Spleen (tissue), 11 donors: ENCODE measurements at regions not wholly inside any gene's neighbourhood (a gene's known extent, or its start where the extent isn't known, plus 50 kb on each side); places are given as distances from the start of the nearest gene placed in this dataset.

Source experiments
- DNase-seq: peaks from one replicate; pipeline ENCODE4 v3.0.0-alpha.2; 2020
- H3K27ac ChIP-seq, 8 donors: fragments of 200-600 bp; sonication (generic) in 7 of 8; 1 replicate in 4 of 8; 2 replicates in 4 of 8; pipeline versions ENCODE4 v1.5.0 to v1.8.0; 2016 to 2021; ENCODE audit warnings: inconsistent platforms in 4 of 8, mild to moderate bottlenecking in 4 of 8, moderate library complexity in 1 of 8
- H3K27me3 ChIP-seq, 7 donors: fragments of 200-600 bp; sonication (generic) in 6 of 7; replicated peaks in 1 of 7; 1 replicate in 4 of 7; 2 replicates in 3 of 7; pipeline versions ENCODE4 v1.5.0 to v1.8.0; 2016 to 2021; ENCODE audit warnings: inconsistent platforms in 3 of 7, mild to moderate bottlenecking in 1 of 7
- H3K36me3 ChIP-seq, 6 donors: fragments of 200-600 bp; sonication (generic) in 5 of 6; 1 replicate in 4 of 6; 2 replicates in 2 of 6; pipeline versions ENCODE4 v1.5.0 to v1.8.0; 2016 to 2021; ENCODE audit warnings: inconsistent platforms in 2 of 6
- H3K4me1 ChIP-seq, 6 donors: fragments of 200-600 bp; sonication (generic) in 5 of 6; 1 replicate in 3 of 6; 2 replicates in 3 of 6; pipeline versions ENCODE4 v1.5.0 to v1.8.0; 2016 to 2021; ENCODE audit warnings: inconsistent platforms in 3 of 6
- H3K4me3 ChIP-seq, 8 donors: fragments of 200-600 bp; sonication (generic) in 7 of 8; 1 replicate in 4 of 8; 2 replicates in 4 of 8; pipeline versions ENCODE4 v1.5.0 to v1.8.0; 2016 to 2021; ENCODE audit warnings: inconsistent platforms in 4 of 8, mild to moderate bottlenecking in 4 of 8, moderate library complexity in 2 of 8
- H3K9me3 ChIP-seq, 8 donors: fragments of 200-600 bp; sonication (generic) in 7 of 8; 1 replicate in 4 of 8; 2 replicates in 4 of 8; pipeline versions ENCODE4 v1.5.0 to v1.8.0; 2016 to 2021; ENCODE audit warnings: inconsistent platforms in 4 of 8
- CTCF ChIP-seq, 11 experiments: fragments of 200-600 bp in 7 of 11; fragments of 450-650 bp in 4 of 11; sonication (generic) in 4 of 11; IDR thresholded peaks in 8 of 11; conservative IDR thresholded peaks in 3 of 11; 1 replicate in 7 of 11; 2 replicates in 4 of 11; pipeline versions ENCODE4 v1.4.0 to v1.8.0; 2016 to 2021; ENCODE audit warnings: antibody characterized with exemption in 11 of 11, inconsistent platforms in 4 of 11, mild to moderate bottlenecking in 1 of 11
- POLR2A ChIP-seq, 3 donors: fragments of 450-650 bp; IDR thresholded peaks; one replicate each; pipeline ENCODE4 v1.5.1; 2017; ENCODE audit warnings: antibody characterized with exemption in 3 of 3, mild to moderate bottlenecking in 1 of 3
- POLR2AphosphoS5 ChIP-seq, 3 donors: sonication (generic); formaldehyde crosslinking; IDR thresholded peaks; one replicate each; pipeline ENCODE4 v1.5.1; 2017; ENCODE audit warnings: antibody characterized with exemption in 3 of 3
- WGBS, 5 donors: extraction: QIAGEN DNeasy Blood & Tissue Kit in 3 of 5; methylation state at CpG; one replicate each; pipeline versions ENCODE4 v1.1.5 to v1.1.7; 2013 to 2018; 5-methylcytosine and 5-hydroxymethylcytosine counted together
- intact Hi-C: fragments of 100-400 bp; cut with DNase I; formaldehyde crosslinking; loops from one replicate; pipeline ENCODE4 v1.15.0; 2023; ENCODE audit warnings: low total_unique reads
- donor health status: healthy with polysubstance abuse.
- donor health status: DM: no; HTN: no; CAD: no; lungs with moderate emphysema.
- donor health status: DM: no; HTN: no; CAD: no.
- donor health status: Bipolar disorder and iron deficiency.
- donor health status: healthy.
- donor health status: DM: no; HTN: no; CAD: no.
- donor health status: DM: yes; HTN: yes; CAD: no.

DNA sequence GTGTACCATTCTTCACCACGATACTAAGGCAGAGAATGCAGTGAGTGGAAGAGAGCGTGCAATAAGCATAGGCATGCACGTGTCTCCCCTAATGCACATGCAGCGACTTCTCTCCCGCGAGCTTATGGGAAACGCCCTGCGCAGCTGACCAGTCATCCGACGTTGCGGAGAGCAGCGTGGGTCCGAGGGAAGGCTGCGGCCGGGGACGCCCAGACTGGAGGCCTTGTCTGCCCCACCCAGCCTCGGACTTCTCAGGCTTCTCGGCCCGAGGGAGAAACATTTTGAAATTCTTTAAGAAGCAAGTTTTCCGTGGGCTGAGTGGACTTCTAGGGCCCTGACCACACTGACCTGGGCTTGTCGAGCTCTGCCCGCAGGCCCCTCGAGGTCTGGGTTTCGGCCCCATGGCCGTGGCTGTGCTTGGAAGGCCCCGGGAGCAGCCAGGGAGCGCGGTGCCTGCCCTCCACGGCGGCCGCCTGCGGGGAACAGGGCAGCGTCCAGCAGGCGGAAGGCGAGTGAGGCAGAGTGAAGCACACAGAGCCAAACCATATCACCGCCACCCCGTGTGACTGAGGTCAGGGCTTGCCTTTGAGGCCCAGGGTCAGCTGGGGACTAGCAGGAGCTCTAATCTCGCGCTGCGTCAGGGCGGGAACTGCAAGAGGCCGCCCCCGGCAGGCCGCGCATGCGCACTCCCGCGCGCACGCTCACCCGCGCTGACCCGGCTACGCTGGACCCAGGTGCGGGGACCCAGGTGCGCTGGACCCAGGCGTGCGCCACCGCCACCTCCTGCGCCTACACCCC lies 60.0 kb upstream of the IRX1 start:
- Histone ChIP-seq H3K4me3 (no peak overlapping the region), H3K27ac (no peak overlapping the region), H3K27me3 (no peaks in the 10 kb centered on the region), H3K36me3 (no peaks in the 10 kb centered on the region), H3K4me1 (no peaks in the 10 kb centered on the region), H3K9me3 (peaks cover 0 to 53% (median 13%) of the 10 kb centered on the region in 8 donors)
- no peak for DNase-seq
- WGBS, 5 donors = 93 to 95% (median 94%) methylated on average over 33 to 60 of the region's 60 CpGs
- TF ChIP-seq POLR2AphosphoS5 (IDR thresholded peaks at IDR 0.05) (no peak), POLR2A (IDR thresholded peaks at IDR 0.05) (no peak), CTCF (IDR thresholded peaks at IDR 0.05 in 8 of 11, conservative IDR thresholded peaks at IDR 0.05 in 3 of 11) (no peak)
- intact Hi-C loops = no loop called here

DNA sequence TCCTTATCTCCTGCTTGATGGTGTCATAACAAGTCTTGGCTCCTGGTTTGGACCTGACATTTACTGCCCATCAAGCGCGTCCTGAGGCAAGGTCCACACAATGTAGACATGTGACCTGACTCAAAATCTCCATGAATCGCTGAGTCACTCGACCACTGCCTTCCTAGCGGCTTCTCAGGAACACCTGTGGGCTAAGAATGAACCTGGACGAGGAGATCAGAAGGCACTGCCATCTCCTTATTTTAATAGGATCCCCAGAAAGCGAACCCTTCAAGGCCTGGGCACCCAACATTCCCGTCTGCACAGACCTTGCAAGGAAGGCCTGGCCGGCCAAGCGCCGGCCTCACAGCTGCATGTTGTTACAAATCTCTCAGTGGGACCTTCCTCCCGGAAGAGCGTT lies 60.6 kb upstream of the IRX1 start:
- intact Hi-C loops = no loop called here
- no peak for DNase-seq
- 88 to 95% (median 91%) methylated on average over 12 to 13 of the region's 13 CpGs for WGBS, 5 donors

DNA sequence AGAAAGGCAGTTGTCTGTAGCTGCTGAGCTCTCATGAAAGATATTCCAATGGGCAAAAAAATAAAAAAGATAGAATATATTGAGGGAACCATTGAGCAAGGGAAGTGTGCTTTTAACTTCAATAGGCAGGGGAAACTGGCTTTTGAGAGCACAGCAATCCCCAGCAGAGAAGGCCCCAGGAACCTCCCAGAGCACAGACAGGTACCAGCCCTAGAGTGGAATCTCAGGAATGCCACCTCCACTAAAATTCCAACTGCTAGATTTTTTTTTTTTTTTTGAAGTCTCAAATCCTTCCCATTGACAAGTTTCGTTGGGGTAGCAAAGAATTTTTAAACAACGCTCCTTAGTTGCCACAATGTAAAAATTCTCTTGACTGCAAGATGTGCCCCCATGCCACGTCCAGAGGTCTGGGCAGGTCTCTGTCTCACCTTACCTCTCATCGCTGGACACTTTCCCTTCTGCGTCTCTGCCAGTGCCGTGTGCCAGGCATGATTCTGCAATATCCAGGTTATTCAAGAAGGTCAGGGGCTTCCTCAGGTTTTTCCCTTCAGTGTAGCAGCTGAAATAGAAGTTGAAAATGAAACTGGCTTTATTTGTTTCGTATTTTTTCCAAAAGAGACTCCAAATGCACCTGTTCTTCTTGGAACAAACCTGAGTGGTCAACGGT lies 64.2 kb upstream of the IRX1 start:
- Histone ChIP-seq H3K4me3 (no peak overlapping the region), H3K9me3 (peaks cover 0 to 35% (median 11%) of the 10 kb centered on the region in 8 donors), H3K27ac (no peak overlapping the region), H3K4me1 (no peaks in the 10 kb centered on the region), H3K27me3 (no peaks in the 10 kb centered on the region), H3K36me3 (no peaks in the 10 kb centered on the region)
- no peak for DNase-seq
- intact Hi-C loops = no loop called here
- TF ChIP-seq CTCF (IDR thresholded peaks at IDR 0.05 in 8 of 11, conservative IDR thresholded peaks at IDR 0.05 in 3 of 11) = no peak
- no peak for TF ChIP-seq POLR2AphosphoS5 (IDR thresholded peaks at IDR 0.05)
- no peak for TF ChIP-seq POLR2A (IDR thresholded peaks at IDR 0.05)
- WGBS, 5 donors = 55 to 63% (median 59%) methylated on average over 8 of the region's 8 CpGs

More for the DNA sequence above, 60.6 kb upstream of the IRX1 start:
- no peak overlapping the region for H3K4me3 ChIP-seq
- H3K27ac ChIP-seq = no peak overlapping the region
- H3K4me1 ChIP-seq = no peaks in the 10 kb centered on the region
- H3K9me3 ChIP-seq = peaks cover 0 to 53% (median 13%) of the 10 kb centered on the region in 8 donors
- TF ChIP-seq POLR2AphosphoS5 (IDR thresholded peaks at IDR 0.05) (no peak), CTCF (IDR thresholded peaks at IDR 0.05 in 8 of 11, conservative IDR thresholded peaks at IDR 0.05 in 3 of 11) (no peak), POLR2A (IDR thresholded peaks at IDR 0.05) (no peak)
- H3K27me3 ChIP-seq = no peaks in the 10 kb centered on the region
- H3K36me3 ChIP-seq = no peaks in the 10 kb centered on the region

GRCh38 chr5:3530251-3530650 lies 65.4 kb upstream of the IRX1 start:
- Histone ChIP-seq H3K4me1 (no peaks in the 10 kb centered on the region), H3K27ac (no peak overlapping the region), H3K4me3 (no peak overlapping the region), H3K27me3 (no peaks in the 10 kb centered on the region), H3K9me3 (peaks cover 0 to 31% (median 3%) of the 10 kb centered on the region in 8 donors), H3K36me3 (no peaks in the 10 kb centered on the region)
- 69 to 77% (median 70%) methylated on average over 2 of the region's 2 CpGs for WGBS, 5 donors
- TF ChIP-seq POLR2A (IDR thresholded peaks at IDR 0.05) (no peak), POLR2AphosphoS5 (IDR thresholded peaks at IDR 0.05) (no peak), CTCF (IDR thresholded peaks at IDR 0.05 in 8 of 11, conservative IDR thresholded peaks at IDR 0.05 in 3 of 11) (no peak)
- intact Hi-C loops = no loop called here
- DNase-seq = no peak
